Hepatocyte (in vitro differentiated cells): ENCODE measurements at regions not wholly inside any gene's neighbourhood (a gene's known extent, or its start where the extent isn't known, plus 50 kb on each side); places are given as distances from the start of the nearest gene placed in this dataset.

Experiments used
- DNase-seq: peaks from one replicate; pipeline ENCODE4 v3.0.0-alpha.2; 2016; ENCODE audit warnings: low spot score
- H2AFZ ChIP-seq: fragments of 200-600 bp; sonication (generic); 2 replicates; pipeline ENCODE4 v1.6.0; 2016; ENCODE audit warnings: antibody characterized with exemption, mild to moderate bottlenecking
- H3K27ac ChIP-seq: fragments of 200-600 bp; sonication (generic); 2 replicates; pipeline ENCODE4 v1.5.1; 2016; ENCODE audit warnings: mild to moderate bottlenecking
- H3K27me3 ChIP-seq: fragments of 200-600 bp; sonication (generic); 2 replicates; pipeline ENCODE4 v1.6.1; 2016
- H3K36me3 ChIP-seq: fragments of 200-600 bp; sonication (generic); replicated peaks from 2 replicates; pipeline ENCODE4 v1.5.1; 2016; ENCODE audit warnings: low read depth; ENCODE audit not compliant: insufficient read depth
- H3K4me1 ChIP-seq: fragments of 200-600 bp; sonication (generic); 2 replicates; pipeline ENCODE4 v1.5.1; 2016; ENCODE audit warnings: mild to moderate bottlenecking, moderate library complexity; ENCODE audit not compliant: insufficient read depth
- H3K4me2 ChIP-seq: fragments of 200-600 bp; sonication (generic); 2 replicates; pipeline ENCODE4 v1.6.0; 2016
- H3K4me3 ChIP-seq: fragments of 200-600 bp; sonication (generic); 2 replicates; pipeline ENCODE4 v1.5.1; 2016; ENCODE audit warnings: mild to moderate bottlenecking
- H3K79me2 ChIP-seq: fragments of 200-600 bp; sonication (generic); 2 replicates; pipeline ENCODE4 v1.6.0; 2017; ENCODE audit warnings: mild to moderate bottlenecking
- H3K9me2 ChIP-seq: fragments of 200-600 bp; sonication (generic); replicated peaks from 2 replicates; pipeline ENCODE4 v1.6.0; 2017; ENCODE audit warnings: mild to moderate bottlenecking; ENCODE audit not compliant: insufficient read depth
- H3K9me3 ChIP-seq: fragments of 200-600 bp; sonication (generic); 2 replicates; pipeline ENCODE4 v1.5.1; 2016; ENCODE audit warnings: low read depth, mild to moderate bottlenecking
- H4K20me1 ChIP-seq: fragments of 200-600 bp; sonication (generic); 2 replicates; pipeline ENCODE4 v1.6.0; 2016; ENCODE audit warnings: mild to moderate bottlenecking; ENCODE audit not compliant: insufficient read depth, poor library complexity, severe bottlenecking
- CTCF ChIP-seq: fragments of 200-600 bp; sonication (generic); IDR thresholded peaks from 2 replicates; pipeline ENCODE4 v1.5.1; 2016; ENCODE audit warnings: antibody characterized with exemption, mild to moderate bottlenecking; ENCODE audit not compliant: poor library complexity
- EZH2 ChIP-seq: fragments of 200-600 bp; sonication (generic); IDR thresholded peaks from 2 replicates; pipeline ENCODE4 v1.6.1; 2016; ENCODE audit warnings: antibody characterized with exemption, mild to moderate bottlenecking, borderline replicate concordance
- EZH2phosphoT487 ChIP-seq: fragments of 200-600 bp; sonication (generic); IDR thresholded peaks from one replicate; pipeline ENCODE4 v1.6.1; 2018; ENCODE audit warnings: antibody characterized with exemption, mild to moderate bottlenecking, low read depth, moderate library complexity; ENCODE audit not compliant: unreplicated experiment, severe bottlenecking
- WGBS: methylation state at CpG from one replicate; pipeline ENCODE4 v1.1.6; 2016; ENCODE audit warnings: low lambda C conversion rate; ENCODE audit errors: missing lambda C conversion rate; 5-methylcytosine and 5-hydroxymethylcytosine counted together

- Histone ChIP-seq H4K20me1 (no peaks in the 10 kb centered on the region), H3K79me2 (no peaks in the 10 kb centered on the region), H3K36me3 (no peaks in the 10 kb centered on the region), H3K9me2 (no peaks in the 10 kb centered on the region), H3K27ac (no peak overlapping the region), H3K4me2 (no peak overlapping the region), H2AFZ (no peak overlapping the region), H3K4me1 (no peaks in the 10 kb centered on the region), H3K9me3 (no peaks in the 10 kb centered on the region), H3K4me3 (no peak overlapping the region), H3K27me3 (no peaks in the 10 kb centered on the region)
- TF ChIP-seq EZH2phosphoT487 (no peak), EZH2 (no peak), CTCF (no peak)
- DNase-seq: no peak
- WGBS: 64% methylated on average over 2 of the region's 2 CpGs
Observed at GRCh38 chr22:47515384-47516125, 753.1 kb downstream of the TBC1D22A start.

- Histone ChIP-seq H3K4me1 (no peaks in the 10 kb centered on the region), H3K79me2 (no peaks in the 10 kb centered on the region), H3K4me3 (no peak overlapping the region), H2AFZ (no peak overlapping the region), H4K20me1 (no peaks in the 10 kb centered on the region), H3K9me2 (no peaks in the 10 kb centered on the region), H3K27me3 (no peaks in the 10 kb centered on the region), H3K9me3 (no peaks in the 10 kb centered on the region), H3K36me3 (no peaks in the 10 kb centered on the region), H3K27ac (no peak overlapping the region), H3K4me2 (no peak overlapping the region)
- no peak for DNase-seq
- TF ChIP-seq EZH2: no peak
- TF ChIP-seq CTCF: no peak
- TF ChIP-seq EZH2phosphoT487: no peak
- 36% methylated on average over 2 of the region's 2 CpGs for WGBS
Observed at GRCh38 chr22:47512617-47513016, 750.2 kb downstream of the TBC1D22A start.

- TF ChIP-seq EZH2phosphoT487: no peak
- TF ChIP-seq EZH2: no peak
- TF ChIP-seq CTCF: no peak
- Histone ChIP-seq H3K79me2 (no peaks in the 10 kb centered on the region), H3K4me1 (no peaks in the 10 kb centered on the region), H3K27ac (no peak overlapping the region), H3K4me3 (no peak overlapping the region), H3K9me3 (no peaks in the 10 kb centered on the region), H3K9me2 (no peaks in the 10 kb centered on the region), H3K27me3 (no peaks in the 10 kb centered on the region), H3K4me2 (no peak overlapping the region), H3K36me3 (no peaks in the 10 kb centered on the region), H2AFZ (no peak overlapping the region), H4K20me1 (no peaks in the 10 kb centered on the region)
- WGBS: 74% methylated on average over 3 of the region's 3 CpGs
- no peak for DNase-seq
Observed at GRCh38 chr22:47504962-47505361, 742.5 kb downstream of the TBC1D22A start.
